GM23338 (cell line): ENCODE measurements at regions not wholly inside any gene's neighbourhood (a gene's known extent, or its start where the extent isn't known, plus 50 kb on each side); places are given as distances from the start of the nearest gene placed in this dataset.

Experiments used
- ATAC-seq: fragments of 200-7000 bp; cut with Tn5 transposase; 3 replicates; pipeline ENCODE4 v1.9.1; 2020
- DNase-seq: peaks from one replicate; pipeline ENCODE4 v3.0.0-alpha.2; 2015; ENCODE audit warnings: low spot score
- H2AFZ ChIP-seq: fragments of 200-600 bp; sonication (generic); 2 replicates; pipeline ENCODE4 v1.8.0; 2016; ENCODE audit warnings: antibody characterized with exemption, mild to moderate bottlenecking, moderate library complexity
- H3F3A ChIP-seq: fragments of 200-600 bp; sonication (generic); replicated peaks from 2 replicates; pipeline ENCODE4 v1.8.0; 2017; ENCODE audit warnings: antibody characterized with exemption, mixed run types, low read depth
- H3K27ac ChIP-seq: fragments of 200-600 bp; sonication (generic); 2 replicates; pipeline ENCODE4 v1.6.1; 2016; ENCODE audit warnings: low read depth
- H3K27me3 ChIP-seq: fragments of 200-600 bp; sonication (generic); 2 replicates; pipeline ENCODE4 v1.8.0; 2016; ENCODE audit warnings: mild to moderate bottlenecking, mixed run types, moderate library complexity; ENCODE audit not compliant: insufficient read depth
- H3K36me3 ChIP-seq: fragments of 200-600 bp; sonication (generic); 2 replicates; pipeline ENCODE4 v1.8.0; 2016; ENCODE audit warnings: mild to moderate bottlenecking; ENCODE audit not compliant: insufficient read depth
- H3K4me1 ChIP-seq: fragments of 200-600 bp; sonication (generic); 2 replicates; pipeline ENCODE4 v1.8.0; 2016; ENCODE audit warnings: mild to moderate bottlenecking, moderate library complexity; ENCODE audit not compliant: insufficient read depth
- H3K4me2 ChIP-seq: fragments of 200-600 bp; sonication (generic); 2 replicates; pipeline ENCODE4 v1.7.1; 2017; ENCODE audit warnings: mixed run types
- H3K4me3 ChIP-seq: fragments of 200-600 bp; sonication (generic); 2 replicates; pipeline ENCODE4 v1.6.1; 2016; ENCODE audit warnings: mixed run types
- H3K79me2 ChIP-seq: fragments of 200-600 bp; sonication (generic); replicated peaks from 2 replicates; pipeline ENCODE4 v1.8.0; 2017; ENCODE audit warnings: mild to moderate bottlenecking; ENCODE audit not compliant: insufficient read depth
- H3K9me2 ChIP-seq: fragments of 200-600 bp; sonication (generic); 2 replicates; pipeline ENCODE4 v1.8.0; 2017; ENCODE audit not compliant: insufficient read depth
- H4K20me1 ChIP-seq: fragments of 200-600 bp; sonication (generic); replicated peaks from 2 replicates; pipeline ENCODE4 v1.8.0; 2017; ENCODE audit warnings: mild to moderate bottlenecking; ENCODE audit not compliant: insufficient read depth
- H3K27ac Mint-ChIP-seq: 2 replicates; pipeline ENCODE4 v1.8.0; 2020; ENCODE audit warnings: inconsistent platforms, mild to moderate bottlenecking, moderate library complexity, mixed read lengths
- H3K27me3 Mint-ChIP-seq: 3 replicates; pipeline ENCODE4 v1.8.0; 2022; ENCODE audit warnings: low read depth, mild to moderate bottlenecking, moderate library complexity, mixed read lengths, inconsistent platforms; ENCODE audit not compliant: insufficient read depth, poor library complexity
- H3K36me3 Mint-ChIP-seq: 3 replicates; pipeline ENCODE4 v1.8.0; 2021; ENCODE audit warnings: low read depth, mild to moderate bottlenecking, inconsistent platforms, moderate library complexity, mixed read lengths
- H3K4me1 Mint-ChIP-seq: 3 replicates; pipeline ENCODE4 v1.8.0; 2020; ENCODE audit warnings: mild to moderate bottlenecking, inconsistent platforms, mixed read lengths
- H3K4me3 Mint-ChIP-seq: 3 replicates; pipeline ENCODE4 v1.8.0; 2021; ENCODE audit warnings: moderate library complexity, mild to moderate bottlenecking, inconsistent platforms, mixed read lengths
- H3K9me3 Mint-ChIP-seq: 3 replicates; pipeline ENCODE4 v1.8.0; 2020; ENCODE audit warnings: moderate library complexity, mild to moderate bottlenecking, inconsistent platforms, mixed read lengths
- CTCF ChIP-seq, 2 experiments: fragments of 200-600 bp in 1 of 2; sonication (generic) in 1 of 2; conservative IDR thresholded peaks; 2 replicates each; pipeline versions ENCODE4 v1.5.1 to v1.6.1; 2016 to 2017; ENCODE audit warnings: antibody characterized with exemption in 2 of 2, low read depth in 2 of 2, mild to moderate bottlenecking in 2 of 2, moderate library complexity in 1 of 2
- EZH2phosphoT487 ChIP-seq: fragments of 200-600 bp; sonication (generic); IDR thresholded peaks from one replicate; pipeline ENCODE4 v1.8.1; 2018; ENCODE audit warnings: antibody characterized with exemption; ENCODE audit not compliant: unreplicated experiment
- ZNF114 ChIP-seq: fragments of 250-450 bp; sonication (Bioruptor Pico); IDR thresholded peaks from 2 replicates; pipeline ENCODE4 v1.5.0; 2020; ENCODE audit warnings: mild to moderate bottlenecking, moderate library complexity
- ZNF331 ChIP-seq: fragments of 250-450 bp; sonication (Bioruptor Pico); IDR thresholded peaks from 2 replicates; pipeline ENCODE4 v1.5.0; 2020; ENCODE audit warnings: low read depth, mild to moderate bottlenecking, moderate library complexity
- TF ChIP-seq, protein P1 (sequence below): fragments of 250-450 bp; sonication (Bioruptor Pico); IDR thresholded peaks from 2 replicates; pipeline ENCODE4 v1.5.0; 2020; ENCODE audit warnings: mild to moderate bottlenecking, moderate library complexity

DNA sequence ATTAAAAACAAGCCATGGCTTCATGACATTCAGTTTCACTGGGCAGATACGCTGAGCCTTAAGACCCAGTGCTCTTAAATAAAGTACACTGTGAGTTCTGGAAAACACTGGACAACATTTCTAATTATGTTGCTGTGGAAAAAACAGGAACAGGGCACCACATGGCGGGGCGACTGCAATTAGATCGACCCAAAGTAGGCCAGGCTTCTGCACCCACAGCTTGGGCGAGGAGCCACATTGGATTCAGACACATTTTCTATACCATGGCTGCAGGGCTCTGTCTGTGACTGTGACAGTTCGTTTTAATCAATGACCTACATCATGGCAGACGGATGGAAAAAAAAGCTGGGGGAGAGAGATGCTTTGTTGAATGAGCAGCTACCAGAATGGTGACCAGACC is 227.2 kb upstream of the HS6ST1 start:
- H3K27me3 Mint-ChIP-seq: peaks cover 3% of the 10 kb centered on the region
- Histone ChIP-seq H3K27me3 (no peaks in the 10 kb centered on the region), H3K4me1 (peaks cover 11% of the 10 kb centered on the region; the same call in 1 of the 2 replicates), H3K9me2 (peaks cover 6% of the 10 kb centered on the region; the same call in 1 of the 2 replicates), H3F3A (0 out of 2 replicates have a peak, but pooled peaks cover 3% of the 10 kb centered on the region), H3K79me2 (no peaks in the 10 kb centered on the region), H3K27ac (no peak overlapping the region), H3K4me3 (no peak overlapping the region), H4K20me1 (no peaks in the 10 kb centered on the region), H3K36me3 (no peaks in the 10 kb centered on the region), H3K4me2 (no peak overlapping the region), H2AFZ (no peak overlapping the region)
- H3K4me1 Mint-ChIP-seq: peaks cover 24% of the 10 kb centered on the region
- no peak overlapping the region for H3K27ac Mint-ChIP-seq
- no peaks in the 10 kb centered on the region; the same call in 2 of the 3 replicates for H3K9me3 Mint-ChIP-seq
- H3K4me3 Mint-ChIP-seq: no peak overlapping the region
- DNase-seq: no peak
- ATAC-seq: no peak
- H3K36me3 Mint-ChIP-seq: no peaks in the 10 kb centered on the region
- TF ChIP-seq ZNF114 (CRISPR knock-in tag) (no peak), EZH2phosphoT487 (no peak), ZNF331 (no peak)
- TF ChIP-seq, protein P1, sequence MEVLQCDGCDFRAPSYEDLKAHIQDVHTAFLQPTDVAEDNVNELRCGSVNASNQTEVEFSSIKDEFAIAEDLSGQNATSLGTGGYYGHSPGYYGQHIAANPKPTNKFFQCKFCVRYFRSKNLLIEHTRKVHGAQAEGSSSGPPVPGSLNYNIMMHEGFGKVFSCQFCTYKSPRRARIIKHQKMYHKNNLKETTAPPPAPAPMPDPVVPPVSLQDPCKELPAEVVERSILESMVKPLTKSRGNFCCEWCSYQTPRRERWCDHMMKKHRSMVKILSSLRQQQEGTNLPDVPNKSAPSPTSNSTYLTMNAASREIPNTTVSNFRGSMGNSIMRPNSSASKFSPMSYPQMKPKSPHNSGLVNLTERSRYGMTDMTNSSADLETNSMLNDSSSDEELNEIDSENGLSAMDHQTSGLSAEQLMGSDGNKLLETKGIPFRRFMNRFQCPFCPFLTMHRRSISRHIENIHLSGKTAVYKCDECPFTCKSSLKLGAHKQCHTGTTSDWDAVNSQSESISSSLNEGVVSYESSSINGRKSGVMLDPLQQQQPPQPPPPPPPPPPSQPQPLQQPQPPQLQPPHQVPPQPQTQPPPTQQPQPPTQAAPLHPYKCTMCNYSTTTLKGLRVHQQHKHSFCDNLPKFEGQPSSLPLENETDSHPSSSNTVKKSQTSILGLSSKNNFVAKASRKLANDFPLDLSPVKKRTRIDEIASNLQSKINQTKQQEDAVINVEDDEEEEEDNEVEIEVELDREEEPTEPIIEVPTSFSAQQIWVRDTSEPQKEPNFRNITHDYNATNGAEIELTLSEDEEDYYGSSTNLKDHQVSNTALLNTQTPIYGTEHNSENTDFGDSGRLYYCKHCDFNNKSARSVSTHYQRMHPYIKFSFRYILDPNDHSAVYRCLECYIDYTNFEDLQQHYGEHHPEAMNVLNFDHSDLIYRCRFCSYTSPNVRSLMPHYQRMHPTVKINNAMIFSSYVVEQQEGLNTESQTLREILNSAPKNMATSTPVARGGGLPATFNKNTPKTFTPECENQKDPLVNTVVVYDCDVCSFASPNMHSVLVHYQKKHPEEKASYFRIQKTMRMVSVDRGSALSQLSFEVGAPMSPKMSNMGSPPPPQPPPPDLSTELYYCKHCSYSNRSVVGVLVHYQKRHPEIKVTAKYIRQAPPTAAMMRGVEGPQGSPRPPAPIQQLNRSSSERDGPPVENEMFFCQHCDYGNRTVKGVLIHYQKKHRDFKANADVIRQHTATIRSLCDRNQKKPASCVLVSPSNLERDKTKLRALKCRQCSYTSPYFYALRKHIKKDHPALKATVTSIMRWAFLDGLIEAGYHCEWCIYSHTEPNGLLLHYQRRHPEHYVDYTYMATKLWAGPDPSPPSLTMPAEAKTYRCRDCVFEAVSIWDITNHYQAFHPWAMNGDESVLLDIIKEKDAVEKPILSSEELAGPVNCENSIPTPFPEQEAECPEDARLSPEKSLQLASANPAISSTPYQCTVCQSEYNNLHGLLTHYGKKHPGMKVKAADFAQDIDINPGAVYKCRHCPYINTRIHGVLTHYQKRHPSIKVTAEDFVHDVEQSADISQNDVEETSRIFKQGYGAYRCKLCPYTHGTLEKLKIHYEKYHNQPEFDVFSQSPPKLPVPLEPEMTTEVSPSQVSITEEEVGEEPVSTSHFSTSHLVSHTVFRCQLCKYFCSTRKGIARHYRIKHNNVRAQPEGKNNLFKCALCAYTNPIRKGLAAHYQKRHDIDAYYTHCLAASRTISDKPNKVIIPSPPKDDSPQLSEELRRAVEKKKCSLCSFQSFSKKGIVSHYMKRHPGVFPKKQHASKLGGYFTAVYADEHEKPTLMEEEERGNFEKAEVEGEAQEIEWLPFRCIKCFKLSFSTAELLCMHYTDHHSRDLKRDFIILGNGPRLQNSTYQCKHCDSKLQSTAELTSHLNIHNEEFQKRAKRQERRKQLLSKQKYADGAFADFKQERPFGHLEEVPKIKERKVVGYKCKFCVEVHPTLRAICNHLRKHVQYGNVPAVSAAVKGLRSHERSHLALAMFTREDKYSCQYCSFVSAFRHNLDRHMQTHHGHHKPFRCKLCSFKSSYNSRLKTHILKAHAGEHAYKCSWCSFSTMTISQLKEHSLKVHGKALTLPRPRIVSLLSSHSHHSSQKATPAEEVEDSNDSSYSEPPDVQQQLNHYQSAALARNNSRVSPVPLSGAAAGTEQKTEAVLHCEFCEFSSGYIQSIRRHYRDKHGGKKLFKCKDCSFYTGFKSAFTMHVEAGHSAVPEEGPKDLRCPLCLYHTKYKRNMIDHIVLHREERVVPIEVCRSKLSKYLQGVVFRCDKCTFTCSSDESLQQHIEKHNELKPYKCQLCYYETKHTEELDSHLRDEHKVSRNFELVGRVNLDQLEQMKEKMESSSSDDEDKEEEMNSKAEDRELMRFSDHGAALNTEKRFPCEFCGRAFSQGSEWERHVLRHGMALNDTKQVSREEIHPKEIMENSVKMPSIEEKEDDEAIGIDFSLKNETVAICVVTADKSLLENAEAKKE (CRISPR knock-in tag): no peak

DNA sequence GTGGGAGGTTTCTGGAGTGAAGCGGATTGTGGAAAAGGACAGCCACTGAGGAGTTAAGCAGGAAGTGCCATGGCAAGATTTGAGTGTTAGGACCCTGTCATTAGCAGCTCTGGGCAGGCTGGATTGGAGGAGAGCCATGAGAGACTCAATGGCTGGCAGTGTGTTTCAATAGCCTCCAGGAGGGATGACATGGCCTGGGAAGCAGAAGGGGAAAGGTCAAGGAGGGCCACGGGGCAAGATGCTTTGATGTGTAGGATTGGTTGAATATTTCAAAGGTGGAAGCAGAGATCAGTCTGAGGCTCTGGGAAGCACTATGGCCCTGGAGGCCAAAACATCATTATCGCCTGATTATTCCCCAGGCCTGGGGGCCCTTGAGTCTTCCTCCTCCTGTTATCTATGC is 229.0 kb upstream of the HS6ST1 start:
- no peak overlapping the region for H2AFZ ChIP-seq
- Mint-ChIP-seq H3K36me3 (no peaks in the 10 kb centered on the region), H3K9me3 (no peaks in the 10 kb centered on the region; the same call in 2 of the 3 replicates), H3K4me3 (no peak overlapping the region), H3K27ac (no peak overlapping the region), H3K27me3 (peaks cover 7% of the 10 kb centered on the region), H3K4me1 (peaks cover 25% of the 10 kb centered on the region)
- no peaks in the 10 kb centered on the region for H3K36me3 ChIP-seq
- peaks cover 6% of the 10 kb centered on the region; the same call in 1 of the 2 replicates for H3K9me2 ChIP-seq
- H3K4me2 ChIP-seq: no peak overlapping the region
- H3K4me1 ChIP-seq: peaks cover 11% of the 10 kb centered on the region; the same call in 1 of the 2 replicates
- H3F3A ChIP-seq: 0 out of 2 replicates have a peak, but pooled peaks cover 3% of the 10 kb centered on the region
- H3K4me3 ChIP-seq: no peak overlapping the region
- ATAC-seq (no peak), DNase-seq (no peak)
- H3K79me2 ChIP-seq: no peaks in the 10 kb centered on the region
- no peak overlapping the region for H3K27ac ChIP-seq
- H3K27me3 ChIP-seq: no peaks in the 10 kb centered on the region
- no peaks in the 10 kb centered on the region for H4K20me1 ChIP-seq
- no peak for TF ChIP-seq CTCF (conservative IDR thresholded peaks at IDR 0.05; ENCODE audit: low read depth in 2 of 2)
